Activated naive CD4-positive, alpha-beta T cell treated with anti-CD3 and anti-CD28 coated beads, Interleukin-2, amount 10 ng/mL, durations not matched to agents 7 days and 5 days (primary cell): ENCODE measurements at regions not wholly inside any gene's neighbourhood (a gene's known extent, or its start where the extent isn't known, plus 50 kb on each side); places are given as distances from the start of the nearest gene placed in this dataset.
"Not testable (repeated sequence)": the region's sequence is repeated elsewhere in the genome, so short reads cannot be mapped to it uniquely, and the experiment has no call there.

ENCODE experiments used
- CTCF ChIA-PET: fragments of 350-600 bp; sonication (Branson Sonifier 250); formaldehyde crosslinking; loops from one replicate; lab custom pipeline; 2021; ENCODE audit warnings: antibody characterized with exemption; lab: Charles Lee
- DNase-seq: peaks from one replicate; pipeline ENCODE4 v3.0.0-alpha.2; 2020
- H3K27ac Mint-ChIP-seq: one replicate; pipeline ENCODE4 v1.8.0; 2021; ENCODE audit warnings: mild to moderate bottlenecking, moderate library complexity, mixed read lengths
- H3K27me3 Mint-ChIP-seq: one replicate; pipeline ENCODE4 v1.8.0; 2021; ENCODE audit warnings: mild to moderate bottlenecking, mixed read lengths
- H3K36me3 Mint-ChIP-seq: one replicate; pipeline ENCODE4 v1.8.0; 2021; ENCODE audit warnings: mixed read lengths
- H3K4me1 Mint-ChIP-seq: one replicate; pipeline ENCODE4 v1.8.0; 2021; ENCODE audit warnings: mixed read lengths
- H3K4me3 Mint-ChIP-seq: one replicate; pipeline ENCODE4 v1.8.0; 2021; ENCODE audit warnings: mild to moderate bottlenecking, moderate library complexity, mixed read lengths
- H3K9me3 Mint-ChIP-seq: one replicate; pipeline ENCODE4 v1.8.0; 2021; ENCODE audit warnings: mixed read lengths

DNA sequence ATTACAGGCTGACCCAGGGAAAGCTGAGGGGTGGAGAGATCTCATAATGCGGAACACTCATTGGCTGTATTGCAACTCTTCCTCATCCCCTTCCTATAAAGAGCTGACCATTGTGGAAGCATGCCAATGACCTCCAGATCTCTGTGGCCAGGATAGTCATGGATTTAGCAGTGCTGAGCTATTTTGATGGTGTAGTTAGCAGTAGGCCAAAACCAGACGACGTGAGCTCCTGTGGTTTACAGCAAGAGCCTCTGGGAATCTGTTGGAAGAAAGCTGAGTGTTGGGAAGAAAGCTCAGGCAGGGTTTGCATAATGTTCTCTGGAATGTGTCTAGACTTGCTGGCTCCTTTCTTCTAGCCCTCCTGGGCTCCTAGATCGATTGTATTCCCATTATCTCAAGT, 187.5 kb upstream of the GPC6 start:
- H3K36me3 Mint-ChIP-seq: no peaks in the 10 kb centered on the region
- H3K4me3 Mint-ChIP-seq: no peak overlapping the region
- no peaks in the 10 kb centered on the region for H3K27me3 Mint-ChIP-seq
- H3K4me1 Mint-ChIP-seq: no peaks in the 10 kb centered on the region
- no peak overlapping the region for H3K27ac Mint-ChIP-seq
- H3K9me3 Mint-ChIP-seq: peaks cover 2% of the 10 kb centered on the region
- DNase-seq: no peak
- CTCF ChIA-PET: no interaction called here

- H3K4me1 Mint-ChIP-seq, H3K27me3 Mint-ChIP-seq, H3K36me3 Mint-ChIP-seq, H3K4me3 Mint-ChIP-seq, DNase-seq, H3K9me3 Mint-ChIP-seq, CTCF ChIA-PET, H3K27ac Mint-ChIP-seq: not testable (repeated sequence)
Observed at GRCh38 chr13:93041566-93041965, 185.0 kb upstream of the GPC6 start.

DNA sequence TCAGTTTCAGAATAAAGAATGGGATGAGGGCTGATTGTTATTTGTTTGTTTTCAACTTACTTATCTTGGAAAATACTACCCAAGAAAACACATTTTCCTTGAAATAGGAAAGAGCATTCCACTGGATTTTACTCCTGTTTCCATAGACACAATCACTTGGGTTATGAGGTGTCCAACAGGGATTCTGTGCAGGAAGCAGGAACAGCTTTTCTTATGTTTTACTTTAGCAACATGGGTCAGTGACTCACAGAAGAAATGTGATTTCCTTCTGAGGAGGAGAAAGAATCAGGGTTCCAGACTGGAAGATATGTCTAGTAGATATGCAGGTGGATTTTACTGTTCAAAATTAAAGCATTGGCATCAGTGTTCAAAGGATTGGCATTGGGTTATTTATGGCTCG, 180.8 kb upstream of the GPC6 start:
- Mint-ChIP-seq H3K4me1 (no peaks in the 10 kb centered on the region), H3K9me3 (peaks cover 5% of the 10 kb centered on the region), H3K27ac (no peak overlapping the region), H3K4me3 (no peak overlapping the region), H3K36me3 (no peaks in the 10 kb centered on the region), H3K27me3 (no peaks in the 10 kb centered on the region)
- no peak for DNase-seq
- CTCF ChIA-PET: no interaction called here

DNA sequence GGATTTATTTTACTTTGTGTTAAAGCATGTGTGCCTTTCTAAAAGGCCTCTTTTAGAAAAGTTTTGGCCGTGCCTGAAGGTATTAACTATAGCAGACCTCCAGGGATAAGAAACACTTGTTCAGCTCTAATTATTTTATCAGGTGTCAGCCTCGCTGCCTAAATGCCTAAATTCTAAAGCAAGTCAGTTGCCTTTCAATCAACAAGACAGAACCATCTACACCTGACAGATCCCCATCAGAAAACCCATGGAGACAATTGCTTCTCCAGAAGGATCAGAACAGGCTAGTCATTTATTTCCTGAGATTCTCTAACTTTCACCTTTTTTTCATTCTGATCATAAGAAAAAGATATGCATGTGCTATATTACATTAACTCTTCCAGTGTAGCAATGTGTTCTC, 171.4 kb upstream of the GPC6 start:
- Mint-ChIP-seq H3K9me3 (peaks cover 3% of the 10 kb centered on the region), H3K36me3 (no peaks in the 10 kb centered on the region), H3K27me3 (no peaks in the 10 kb centered on the region), H3K4me1 (no peaks in the 10 kb centered on the region), H3K27ac (no peak overlapping the region), H3K4me3 (no peak overlapping the region)
- no peak for DNase-seq
- CTCF ChIA-PET: no interaction called here

DNA sequence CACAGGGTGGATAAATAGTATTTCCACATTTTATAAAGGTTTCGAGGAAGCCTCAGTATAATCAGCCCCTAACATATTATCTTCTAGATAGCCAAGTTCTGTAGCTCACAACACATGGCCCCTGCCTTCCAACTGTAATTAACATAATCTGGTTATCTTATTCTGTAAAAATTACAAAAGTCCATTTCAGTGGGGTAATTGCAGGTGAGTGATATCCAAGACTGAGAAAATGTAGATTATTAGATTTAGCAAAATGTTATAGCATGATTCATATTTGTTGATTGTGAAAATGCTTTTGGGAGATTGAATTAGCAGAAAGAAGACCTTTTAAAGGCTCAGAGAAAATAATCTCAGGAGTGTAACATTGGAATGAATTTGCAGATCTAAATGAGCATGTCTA, 168.3 kb upstream of the GPC6 start:
- Mint-ChIP-seq H3K27ac (no peak overlapping the region), H3K27me3 (no peaks in the 10 kb centered on the region), H3K36me3 (no peaks in the 10 kb centered on the region), H3K4me3 (no peak overlapping the region), H3K9me3 (no peaks in the 10 kb centered on the region), H3K4me1 (no peaks in the 10 kb centered on the region)
- no peak for DNase-seq
- CTCF ChIA-PET: no interaction called here

GRCh38 chr13:93060144-93060543, 166.5 kb upstream of the GPC6 start:
- no peaks in the 10 kb centered on the region for H3K27me3 Mint-ChIP-seq
- CTCF ChIA-PET: no interaction called here
- H3K9me3 Mint-ChIP-seq: no peaks in the 10 kb centered on the region
- H3K4me3 Mint-ChIP-seq: no peak overlapping the region
- no peaks in the 10 kb centered on the region for H3K36me3 Mint-ChIP-seq
- DNase-seq: no peak
- no peaks in the 10 kb centered on the region for H3K4me1 Mint-ChIP-seq
- no peak overlapping the region for H3K27ac Mint-ChIP-seq

DNA sequence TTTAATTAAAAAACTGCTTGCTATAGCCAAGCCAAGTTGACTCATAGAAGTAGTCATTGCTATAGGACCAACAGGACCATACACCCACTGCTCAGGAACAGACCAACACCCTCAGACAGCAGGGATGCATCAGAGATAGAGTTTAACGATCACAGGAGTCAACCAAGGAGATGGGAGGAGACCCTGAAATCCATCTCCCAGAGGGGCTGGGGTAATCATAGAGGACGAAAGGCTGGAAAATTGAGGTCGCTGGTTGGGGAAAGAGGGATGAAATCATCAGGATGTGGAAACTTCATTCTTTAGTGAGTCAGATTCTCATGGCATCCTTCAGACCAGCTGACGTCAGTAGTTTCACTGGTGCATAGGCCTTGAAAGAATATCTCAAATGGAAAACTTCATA, 160.4 kb upstream of the GPC6 start:
- Mint-ChIP-seq H3K27me3 (no peaks in the 10 kb centered on the region), H3K27ac (no peak overlapping the region), H3K36me3 (no peaks in the 10 kb centered on the region), H3K4me3 (no peak overlapping the region), H3K4me1 (no peaks in the 10 kb centered on the region), H3K9me3 (peaks cover 7% of the 10 kb centered on the region)
- DNase-seq: no peak
- CTCF ChIA-PET: no interaction called here

GRCh38 chr13:93079294-93079693, 147.3 kb upstream of the GPC6 start:
- Mint-ChIP-seq H3K9me3 (peaks cover 2% of the 10 kb centered on the region), H3K27me3 (no peaks in the 10 kb centered on the region), H3K27ac (no peak overlapping the region), H3K36me3 (no peaks in the 10 kb centered on the region), H3K4me3 (no peak overlapping the region), H3K4me1 (no peaks in the 10 kb centered on the region)
- CTCF ChIA-PET: no interaction called here
- DNase-seq: no peak

DNA sequence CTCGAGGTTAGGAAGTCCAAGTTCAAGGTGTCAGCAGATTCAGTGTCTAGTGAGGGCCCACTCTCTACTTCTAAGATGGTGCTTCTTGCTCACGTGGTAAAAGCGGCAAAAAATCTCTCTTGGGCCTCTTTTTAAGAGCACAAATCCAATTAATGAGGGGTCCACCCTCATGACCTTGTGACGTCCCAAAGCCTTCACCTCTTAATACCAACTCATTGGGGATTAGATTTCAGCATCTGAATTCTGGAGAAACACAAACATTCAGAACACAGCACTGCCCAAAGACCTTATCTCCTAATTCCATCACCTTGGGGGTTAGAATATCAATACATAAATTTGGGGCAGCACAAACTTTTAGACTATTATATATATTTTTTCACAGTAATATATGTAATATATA, 146.4 kb upstream of the GPC6 start:
- H3K36me3 Mint-ChIP-seq: no peaks in the 10 kb centered on the region
- no peaks in the 10 kb centered on the region for H3K27me3 Mint-ChIP-seq
- H3K4me1 Mint-ChIP-seq: no peaks in the 10 kb centered on the region
- no peak overlapping the region for H3K27ac Mint-ChIP-seq
- CTCF ChIA-PET: no interaction called here
- H3K9me3 Mint-ChIP-seq: peaks cover 2% of the 10 kb centered on the region
- no peak for DNase-seq
- no peak overlapping the region for H3K4me3 Mint-ChIP-seq

DNA sequence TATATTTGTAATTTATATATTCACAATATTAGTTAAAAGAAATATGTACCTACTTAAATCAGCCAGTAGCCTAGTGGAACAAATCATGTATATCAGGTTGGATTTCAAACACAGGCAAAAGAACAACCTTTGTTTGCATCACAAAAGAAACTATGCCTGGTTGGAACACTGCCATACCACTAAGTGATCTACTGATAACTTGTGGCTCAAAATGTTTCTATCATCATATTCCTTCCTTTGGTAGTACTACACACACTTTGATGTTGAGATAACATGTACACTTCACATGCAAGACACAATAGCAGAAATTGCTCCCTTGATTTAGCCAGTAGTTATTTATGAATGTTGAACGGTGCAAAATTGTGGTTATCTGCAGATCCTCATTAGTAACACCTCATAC, 146.0 kb upstream of the GPC6 start:
- CTCF ChIA-PET: no interaction called here
- no peak for DNase-seq
- Mint-ChIP-seq H3K4me3 (no peak overlapping the region), H3K4me1 (no peaks in the 10 kb centered on the region), H3K27me3 (no peaks in the 10 kb centered on the region), H3K27ac (no peak overlapping the region), H3K36me3 (no peaks in the 10 kb centered on the region), H3K9me3 (peaks cover 2% of the 10 kb centered on the region)

- Mint-ChIP-seq H3K4me1 (no peaks in the 10 kb centered on the region), H3K36me3 (no peaks in the 10 kb centered on the region), H3K4me3 (no peak overlapping the region), H3K27ac (no peak overlapping the region), H3K9me3 (peaks cover 6% of the 10 kb centered on the region), H3K27me3 (no peaks in the 10 kb centered on the region)
- no peak for DNase-seq
- CTCF ChIA-PET: no interaction called here
Observed at GRCh38 chr13:93086329-93086728, 140.3 kb upstream of the GPC6 start.

- peaks cover 7% of the 10 kb centered on the region for H3K9me3 Mint-ChIP-seq
- CTCF ChIA-PET: no interaction called here
Observed at GRCh38 chr13:93098972-93099371, 127.6 kb upstream of the GPC6 start.

DNA sequence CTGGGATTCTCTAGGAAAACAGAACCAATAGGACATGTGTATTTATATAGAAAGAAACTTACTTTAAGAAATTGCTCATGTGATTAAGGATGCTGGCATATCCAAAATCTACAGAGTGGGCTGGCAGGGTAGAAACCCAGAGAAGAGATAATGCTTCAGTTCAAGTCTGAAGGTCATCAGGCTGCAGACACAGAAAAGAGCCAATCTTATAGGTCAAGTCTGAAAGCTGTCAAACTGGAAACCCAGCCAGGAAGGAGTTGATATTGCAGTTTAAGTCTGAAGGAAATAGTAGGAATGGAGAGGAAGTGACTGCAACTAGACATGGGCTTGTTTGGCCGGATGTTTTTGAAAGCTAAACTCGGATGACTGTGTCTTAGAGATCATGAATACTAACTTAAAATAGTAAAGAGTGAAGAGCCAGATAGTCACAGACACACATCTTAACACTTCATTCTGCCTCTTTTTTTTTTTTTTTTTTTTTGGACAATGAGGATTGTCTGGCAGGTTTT, 125.3 kb upstream of the GPC6 start:
- CTCF ChIA-PET: no interaction called here
- no peaks in the 10 kb centered on the region for H3K9me3 Mint-ChIP-seq
- H3K27me3 Mint-ChIP-seq: no peaks in the 10 kb centered on the region
- H3K27ac Mint-ChIP-seq: no peak overlapping the region
- H3K36me3 Mint-ChIP-seq: no peaks in the 10 kb centered on the region
- no peaks in the 10 kb centered on the region for H3K4me1 Mint-ChIP-seq
- DNase-seq: no peak
- H3K4me3 Mint-ChIP-seq: no peak overlapping the region

More at GRCh38 chr13:93098972-93099371, 127.6 kb upstream of the GPC6 start:
- no peak overlapping the region for H3K27ac Mint-ChIP-seq
- H3K27me3 Mint-ChIP-seq: no peaks in the 10 kb centered on the region
- no peak overlapping the region for H3K4me3 Mint-ChIP-seq
- no peaks in the 10 kb centered on the region for H3K36me3 Mint-ChIP-seq
- DNase-seq: no peak
- H3K4me1 Mint-ChIP-seq: no peaks in the 10 kb centered on the region

DNA sequence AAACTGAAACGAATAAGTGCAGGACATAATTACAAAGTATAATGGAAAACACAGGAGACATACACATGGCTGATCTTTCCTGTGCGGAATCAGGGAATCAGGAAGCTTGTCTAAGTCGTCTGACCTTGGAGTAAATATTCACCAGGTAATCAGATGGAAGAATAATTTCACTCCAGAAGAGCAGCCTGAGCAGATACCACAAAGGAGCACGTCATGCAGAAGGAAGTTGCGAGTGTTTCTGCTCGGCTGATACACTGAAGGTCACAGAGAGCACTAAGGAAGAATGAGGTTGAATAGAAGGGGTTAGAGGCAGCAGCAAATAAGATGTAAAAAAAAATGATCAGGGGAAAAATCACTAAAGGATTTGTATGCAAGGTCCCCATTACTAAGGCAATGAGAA, 122.3 kb upstream of the GPC6 start:
- CTCF ChIA-PET: no interaction called here
- Mint-ChIP-seq H3K27ac (no peak overlapping the region), H3K4me1 (no peaks in the 10 kb centered on the region), H3K27me3 (no peaks in the 10 kb centered on the region), H3K9me3 (no peaks in the 10 kb centered on the region), H3K36me3 (no peaks in the 10 kb centered on the region), H3K4me3 (no peak overlapping the region)
- no peak for DNase-seq

GRCh38 chr13:93108111-93108601, 118.5 kb upstream of the GPC6 start:
- H3K4me1 Mint-ChIP-seq: no peaks in the 10 kb centered on the region
- no peak overlapping the region for H3K27ac Mint-ChIP-seq
- H3K4me3 Mint-ChIP-seq: no peak overlapping the region
- H3K27me3 Mint-ChIP-seq: no peaks in the 10 kb centered on the region
- no peaks in the 10 kb centered on the region for H3K9me3 Mint-ChIP-seq
- no peaks in the 10 kb centered on the region for H3K36me3 Mint-ChIP-seq
- CTCF ChIA-PET: no interaction called here
- no peak for DNase-seq

GRCh38 chr13:93116809-93117208, 109.8 kb upstream of the GPC6 start:
- Mint-ChIP-seq H3K4me1 (no peaks in the 10 kb centered on the region), H3K27ac (no peak overlapping the region), H3K27me3 (no peaks in the 10 kb centered on the region), H3K9me3 (peaks cover 7% of the 10 kb centered on the region), H3K36me3 (no peaks in the 10 kb centered on the region), H3K4me3 (no peak overlapping the region)
- no peak for DNase-seq
- CTCF ChIA-PET: interaction anchor here (0.7 kb wide), 1 partner anchor 199 kb away, joined by 3 read pairs; no protein-coding TSS in a partner anchor
